Non-pigmented ciliary epithelial cell (primary cell): ENCODE measurements at regions not wholly inside any gene's neighbourhood (a gene's known extent, or its start where the extent isn't known, plus 50 kb on each side); places are given as distances from the start of the nearest gene placed in this dataset.

Experiments used
- DNase-seq: peaks from one replicate; pipeline ENCODE4 v3.0.0-alpha.2; 2010; ENCODE audit warnings: low read depth

DNA sequence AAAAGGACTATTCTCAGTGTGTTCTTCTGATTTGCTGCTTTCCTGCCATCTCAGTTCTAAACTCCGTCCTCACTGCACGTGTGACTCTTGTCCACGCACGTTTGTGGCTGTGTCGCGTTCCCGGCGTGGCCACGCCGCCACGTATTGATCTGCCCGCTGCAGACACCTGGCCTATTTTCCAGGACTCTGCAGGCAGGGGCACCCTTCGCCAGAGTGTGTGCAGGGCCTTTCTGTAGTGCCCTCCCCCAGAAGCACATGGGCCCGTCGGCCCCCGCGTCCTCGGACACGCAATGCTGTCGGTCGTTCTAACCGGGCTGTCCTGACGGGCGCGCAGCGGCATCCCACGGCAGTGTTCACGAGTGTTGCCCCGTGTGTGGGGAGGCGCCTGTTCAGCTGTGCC, 87.6 kb downstream of the YTHDF1 start:
- no peak for DNase-seq

DNA sequence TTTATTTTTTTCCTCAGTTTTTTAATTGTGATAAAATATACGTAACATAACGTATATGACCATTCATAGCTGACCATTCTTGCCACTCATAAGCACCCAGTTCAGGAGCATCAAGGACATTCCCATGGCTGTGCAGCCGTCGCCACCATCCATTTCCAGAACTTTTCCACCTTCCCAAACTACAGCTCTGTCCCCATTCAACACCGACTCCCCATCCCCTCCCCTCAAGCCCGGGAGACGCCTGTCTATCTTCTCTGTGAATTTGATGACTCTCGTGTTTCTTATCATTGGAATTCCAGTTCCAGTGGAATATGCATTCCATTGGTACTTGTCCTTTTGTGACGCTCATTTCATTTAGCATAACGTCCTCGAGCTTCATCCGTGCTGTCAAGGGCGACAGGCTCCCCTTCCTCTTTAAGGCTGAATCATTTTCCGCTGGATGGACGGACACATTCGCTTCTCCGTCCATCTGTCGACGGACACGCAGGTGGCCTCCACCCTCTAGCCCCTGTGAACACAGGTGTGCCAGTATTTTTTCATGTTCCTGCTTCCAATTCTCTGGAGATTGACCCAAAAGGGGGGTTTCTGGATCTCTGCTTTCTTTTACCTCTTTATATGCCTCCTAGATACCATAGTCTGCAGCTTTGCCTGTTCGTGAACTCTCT, 88.1 kb downstream of the YTHDF1 start:
- no peak for DNase-seq

- no peak for DNase-seq
These were observed 88.8 kb downstream of the YTHDF1 start for GRCh38 chr20:63126876-63127699.

DNA sequence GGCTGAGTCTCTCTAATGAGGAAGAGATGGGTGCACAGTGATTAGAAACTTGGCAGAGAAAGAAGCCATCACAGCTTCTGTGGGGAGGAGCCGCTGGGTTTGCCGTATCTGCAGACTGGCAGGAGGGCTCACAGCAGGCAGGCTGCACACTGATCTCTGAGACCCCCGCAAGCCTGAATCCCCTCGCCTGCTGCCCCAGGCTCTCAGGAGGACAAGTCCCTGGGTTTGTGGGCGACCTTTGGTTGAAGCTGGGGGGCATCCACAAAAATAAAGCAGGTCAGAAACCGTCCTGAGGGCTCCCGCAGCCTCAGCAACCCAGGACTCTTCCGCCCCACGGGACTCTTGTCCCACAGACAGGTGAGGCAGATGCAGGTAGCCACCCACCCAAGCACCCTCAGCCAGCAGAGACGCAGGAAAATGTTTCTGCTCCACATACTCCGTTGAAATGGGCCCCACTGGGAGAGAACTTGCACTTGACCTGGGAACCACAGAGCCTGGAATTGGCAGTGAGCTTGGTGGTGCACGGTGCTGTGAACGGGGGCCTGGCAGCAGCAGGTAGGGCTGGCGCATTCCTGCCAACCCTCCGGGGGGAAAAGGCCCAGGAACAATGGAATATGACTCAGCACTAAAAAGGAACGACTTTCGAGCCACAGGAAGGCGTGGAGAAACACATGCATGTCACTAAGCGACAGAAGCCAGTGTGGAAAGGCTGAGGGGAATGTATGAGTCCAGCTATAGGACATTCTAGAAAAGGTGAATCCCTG, 89.9 kb downstream of the YTHDF1 start:
- DNase-seq, result no peak

GRCh38 chr20:63125581-63125837, 90.4 kb downstream of the YTHDF1 start:
- DNase-seq, result no peak

DNA sequence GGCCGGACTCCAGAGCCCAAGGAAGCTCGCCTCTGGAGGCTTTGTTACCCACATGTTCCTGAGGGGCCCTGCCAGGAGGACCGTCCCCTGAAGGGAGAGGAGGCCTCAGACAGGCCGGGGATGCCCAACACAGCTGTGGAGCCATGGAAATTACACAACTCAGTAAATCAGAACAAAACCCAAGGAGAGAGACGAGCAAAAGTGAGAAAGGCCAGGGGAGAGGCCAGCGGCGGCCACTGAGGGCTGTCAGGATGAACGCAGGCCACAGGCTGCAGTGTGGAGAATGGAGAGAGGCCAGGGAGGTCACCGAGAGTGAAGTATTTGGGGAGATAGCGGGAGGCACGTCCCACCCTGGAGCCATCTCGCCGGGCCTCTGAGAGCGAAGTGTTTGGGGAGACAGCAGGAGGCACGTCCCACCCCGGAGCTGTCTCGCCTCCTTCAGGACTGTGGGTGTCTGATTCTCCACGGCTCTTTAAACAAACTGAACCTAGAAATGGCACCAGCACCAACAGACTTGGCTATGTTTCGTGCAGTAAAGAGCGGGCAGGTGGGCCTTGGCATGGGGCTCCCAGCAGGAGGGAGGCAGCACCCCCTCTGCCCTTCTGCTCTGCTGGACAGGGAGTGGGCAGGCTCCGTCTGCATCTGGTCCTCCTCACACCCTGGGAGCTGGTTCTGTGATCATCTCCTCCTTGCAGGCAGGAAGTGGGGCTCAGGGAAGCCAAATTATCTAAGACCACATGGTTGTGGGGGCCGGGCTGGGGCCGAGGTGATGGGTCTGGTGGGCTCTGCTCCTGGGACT, 91.0 kb downstream of the YTHDF1 start:
- DNase-seq, result no peak

- no peak for DNase-seq
These were observed 91.7 kb downstream of the YTHDF1 start for GRCh38 chr20:63124092-63124781.

DNA sequence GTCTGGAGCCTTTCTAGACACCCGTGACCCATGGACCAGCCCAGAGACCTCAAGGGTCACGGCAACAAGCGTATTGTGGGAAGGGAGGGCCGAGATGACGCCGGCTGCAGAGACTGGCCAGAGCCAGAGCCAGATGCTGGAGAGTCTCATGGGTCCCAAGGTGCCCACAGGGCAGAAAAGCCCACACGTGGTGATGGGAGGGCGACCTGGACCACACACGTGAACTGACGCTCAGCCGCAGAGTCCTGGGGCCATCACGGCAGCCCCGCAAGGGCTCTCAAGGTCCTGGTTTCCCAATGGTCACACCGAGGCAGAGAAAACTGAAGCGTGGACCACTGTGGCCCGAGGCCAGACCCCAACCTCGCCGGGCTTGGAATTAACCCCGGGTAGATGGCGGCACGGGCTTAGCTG, 92.6 kb downstream of the YTHDF1 start:
- no peak for DNase-seq

GRCh38 chr20:63122626-63123025, 93.3 kb downstream of the YTHDF1 start:
- no peak for DNase-seq

- no peak for DNase-seq
These were observed 94.1 kb downstream of the YTHDF1 start for GRCh38 chr20:63121749-63122405.

DNA sequence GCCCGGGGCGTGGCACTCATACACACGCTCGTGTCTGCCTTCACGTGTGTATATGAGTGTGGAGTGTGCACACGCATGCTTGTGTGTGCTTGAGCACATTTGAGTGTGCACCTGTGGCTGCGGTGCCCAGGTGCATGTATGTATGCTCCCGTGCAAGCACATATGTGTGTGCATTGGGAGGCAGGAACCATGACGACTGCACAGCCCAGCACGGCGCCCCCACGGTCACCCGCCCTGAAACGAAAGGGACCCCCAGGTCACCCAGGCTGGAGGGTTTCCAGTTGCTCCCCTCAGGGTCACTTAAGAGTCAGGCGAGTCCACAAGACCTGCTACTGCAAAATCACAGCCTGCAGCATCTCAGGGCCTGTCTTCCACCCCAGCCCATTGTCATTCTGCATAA, 94.7 kb downstream of the YTHDF1 start:
- no peak for DNase-seq

DNA sequence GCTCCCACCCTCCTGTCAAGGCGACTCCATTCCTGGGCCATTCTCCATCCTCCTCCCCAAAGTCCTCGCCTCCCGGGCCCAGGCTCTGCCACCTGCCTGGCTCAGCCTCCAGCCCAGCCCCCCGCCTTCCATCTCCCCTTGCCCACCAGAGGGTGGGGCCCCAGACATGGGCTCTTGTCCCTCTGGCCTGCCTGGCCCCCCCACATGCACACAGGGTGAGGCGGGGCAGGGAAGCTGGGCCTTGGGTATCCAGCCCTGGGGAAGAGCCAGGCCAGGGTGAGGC, 95.2 kb downstream of the YTHDF1 start:
- no peak for DNase-seq

GRCh38 chr20:63119963-63120807, 95.7 kb downstream of the YTHDF1 start:
- DNase-seq, result no peak

DNA sequence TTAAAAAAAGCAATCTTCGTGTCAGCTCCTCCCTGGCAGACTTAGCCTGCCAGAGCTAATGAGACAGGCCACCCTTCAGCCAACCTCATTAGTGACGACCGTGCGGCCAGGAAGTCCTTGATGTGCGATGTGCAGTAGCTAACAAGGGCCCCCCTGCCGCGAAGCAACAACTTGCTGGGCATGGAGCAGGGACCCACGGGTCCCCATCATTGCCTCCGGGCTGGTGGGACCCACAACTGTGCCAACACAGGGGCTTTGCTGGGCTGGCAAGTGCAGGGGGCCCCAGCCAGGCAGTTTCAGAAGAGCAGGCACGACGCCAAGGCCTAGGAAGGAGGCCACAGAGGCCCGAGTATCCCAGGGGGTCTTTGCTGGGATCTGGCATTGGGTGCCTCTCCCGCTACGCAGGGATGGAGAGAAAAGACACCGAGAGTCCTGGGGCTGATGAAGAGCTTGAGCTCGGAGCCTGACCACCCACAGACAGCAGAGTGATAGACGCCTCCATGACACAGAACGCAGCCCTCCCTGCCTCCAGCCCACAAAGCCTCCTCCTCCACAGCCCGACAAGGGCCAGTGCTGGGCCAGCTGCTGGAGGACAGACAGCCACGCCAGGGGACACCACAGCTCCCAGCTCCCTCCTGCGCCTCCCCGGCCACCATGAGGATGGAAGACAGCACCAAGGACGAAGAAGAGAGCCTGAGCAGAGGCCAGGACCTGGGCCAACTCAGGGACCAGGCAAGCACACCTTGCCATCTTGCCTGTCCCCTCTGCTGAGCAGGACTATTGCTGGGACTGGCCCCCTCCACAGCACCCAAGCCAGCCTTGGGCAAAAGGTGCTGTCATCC, 96.6 kb downstream of the YTHDF1 start:
- no peak for DNase-seq

- DNase-seq, result no peak
These were observed 97.4 kb downstream of the YTHDF1 start for GRCh38 chr20:63118303-63119120.

DNA sequence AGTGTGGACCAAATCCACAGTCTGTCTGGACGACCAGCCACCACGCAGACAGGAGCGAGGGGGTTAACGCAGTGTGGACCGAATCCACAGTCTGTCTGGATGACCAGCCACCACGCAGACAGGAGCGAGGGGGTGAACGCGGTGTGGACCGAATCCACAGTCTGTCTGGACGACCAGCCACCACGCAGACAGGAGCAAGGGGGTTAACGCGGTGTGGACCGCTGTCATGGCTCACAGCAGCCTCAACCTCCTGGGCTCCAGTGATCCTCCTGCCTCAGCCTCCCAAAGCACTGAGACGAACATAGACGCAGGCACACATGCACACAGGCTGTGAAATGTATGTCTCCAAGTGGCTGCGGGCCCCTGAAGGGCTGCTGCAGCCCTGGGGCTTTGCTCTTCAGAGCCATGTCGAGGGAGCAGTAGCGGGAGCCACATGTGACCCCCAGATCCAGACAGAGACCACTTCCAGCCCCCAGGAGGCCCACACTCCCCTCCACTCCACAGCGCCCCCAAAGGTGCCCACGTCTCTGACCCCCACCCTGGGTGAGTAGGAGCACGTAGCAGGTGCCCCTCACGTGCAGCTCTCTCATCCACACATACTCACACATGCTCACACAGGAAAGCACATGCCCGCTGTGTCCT, 98.1 kb downstream of the YTHDF1 start:
- DNase-seq, result no peak

GRCh38 chr20:63117151-63117550, 98.8 kb downstream of the YTHDF1 start:
- DNase-seq, result no peak

GRCh38 chr20:63116412-63117106, 99.4 kb downstream of the YTHDF1 start:
- DNase-seq, result no peak
